H1 (cell line): ENCODE measurements at regions not wholly inside any gene's neighbourhood (a gene's known extent, or its start where the extent isn't known, plus 50 kb on each side); places are given as distances from the start of the nearest gene placed in this dataset.

Source experiments
- CTCF ChIA-PET: fragments of 300-600 bp; sonication (Branson Sonifier 250); formaldehyde crosslinking; loops from one replicate; lab custom pipeline; 2021; ENCODE audit not compliant: partially characterized antibody; lab: Charles Lee
- POLR2A ChIA-PET: fragments of 300-600 bp; sonication (Branson Sonifier 250); formaldehyde crosslinking; loops from one replicate; lab custom pipeline; 2021; ENCODE audit warnings: inconsistent platforms; ENCODE audit not compliant: partially characterized antibody; lab: Charles Lee
- DNase-seq, 2 experiments: peaks; one replicate each; pipeline versions ENCODE4 v3.0.0 to v3.0.0-alpha.2; 2010 to 2022; ENCODE audit warnings: low spot score in 2 of 2, low read depth in 1 of 2, mixed read lengths in 1 of 2
- FAIRE-seq: peaks from 2 replicates; lab custom pipeline; 2011; peaks lifted over from hg19 to GRCh38; lab: Jason Lieb, UNC
- H2AFZ ChIP-seq: 2 replicates; pipeline ENCODE4 v1.8.1; 2012; ENCODE audit warnings: low read length, inconsistent platforms
- H2AK5ac ChIP-seq: 2 replicates; pipeline ENCODE4 v1.6.1; 2013; ENCODE audit warnings: low read depth, low read length
- H2BK120ac ChIP-seq: replicated peaks from 2 replicates; pipeline ENCODE3; 2013; ENCODE audit warnings: low read depth, low read length, inconsistent platforms
- H2BK12ac ChIP-seq: 2 replicates; pipeline ENCODE4 v1.6.1; 2013; ENCODE audit warnings: low read depth, low read length
- H2BK15ac ChIP-seq: 2 replicates; pipeline ENCODE4 v1.6.1; 2013; ENCODE audit warnings: low read length
- H2BK20ac ChIP-seq: 2 replicates; pipeline ENCODE4 v1.6.1; 2013; ENCODE audit warnings: low read length
- H2BK5ac ChIP-seq: 2 replicates; pipeline ENCODE4 v1.6.1; 2013; ENCODE audit warnings: low read depth, low read length
- H3K14ac ChIP-seq: 2 replicates; pipeline ENCODE4 v1.6.1; 2013; ENCODE audit warnings: inconsistent platforms; ENCODE audit not compliant: insufficient read length
- H3K18ac ChIP-seq: 2 replicates; pipeline ENCODE4 v1.6.1; 2013; ENCODE audit warnings: low read length; ENCODE audit errors: extremely low read depth
- H3K23ac ChIP-seq: 2 replicates; pipeline ENCODE4 v1.6.1; 2013; ENCODE audit warnings: inconsistent platforms; ENCODE audit not compliant: insufficient read length
- H3K23me2 ChIP-seq: 2 replicates; pipeline ENCODE4 v1.6.1; 2013; ENCODE audit warnings: low read depth, low read length
- H3K27ac ChIP-seq: 2 replicates; pipeline ENCODE4 v1.6.1; 2011; ENCODE audit warnings: low read depth, low read length, inconsistent platforms
- H3K27me3 ChIP-seq, 4 experiments: replicated peaks in 1 of 4; 1 replicate in 1 of 4; 2 replicates in 3 of 4; pipeline versions ENCODE4 v1.6.1 to v1.8.1; 2011 to 2013; ENCODE audit warnings: low read length in 3 of 4, mild to moderate bottlenecking in 3 of 4, inconsistent platforms in 2 of 4, mixed read lengths in 2 of 4, moderate library complexity in 1 of 4; ENCODE audit not compliant: control insufficient read depth in 3 of 4, insufficient read depth in 3 of 4; ENCODE audit errors: extremely low read depth in 1 of 4
- H3K36me3 ChIP-seq, 4 experiments: 2 replicates each; pipeline versions ENCODE4 v1.6.1 to v1.8.1; 2011 to 2013; ENCODE audit warnings: mild to moderate bottlenecking in 4 of 4, low read length in 3 of 4, moderate library complexity in 2 of 4, control low read depth in 1 of 4, inconsistent platforms in 1 of 4; ENCODE audit not compliant: insufficient read depth in 4 of 4, control insufficient read depth in 2 of 4
- H3K4ac ChIP-seq: replicated peaks from 2 replicates; pipeline ENCODE3; 2013; ENCODE audit warnings: low read length, low read depth, mixed read lengths, inconsistent platforms; ENCODE audit not compliant: insufficient read length
- H3K4me1 ChIP-seq, 4 experiments: replicated peaks in 1 of 4; 1 replicate in 1 of 4; 2 replicates in 3 of 4; pipeline versions ENCODE4 v1.6.1 to v1.8.1; 2011 to 2013; ENCODE audit warnings: low read length in 3 of 4, inconsistent platforms in 2 of 4, mixed read lengths in 1 of 4; ENCODE audit not compliant: insufficient read depth in 4 of 4, control insufficient read depth in 3 of 4
- H3K4me2 ChIP-seq, 2 experiments: 2 replicates each; pipeline versions ENCODE4 v1.6.1 to v1.8.1; 2011 to 2013; ENCODE audit warnings: low read depth in 2 of 2, low read length in 2 of 2, control low read depth in 1 of 2, inconsistent platforms in 1 of 2, mild to moderate bottlenecking in 1 of 2; ENCODE audit not compliant: insufficient read depth in 1 of 2
- H3K4me3 ChIP-seq, 4 experiments: fragments of 200-600, 300-600 bp in 1 of 4; sonication (generic), shearing (Covaris generic), sonication (Bioruptor Twin) in 1 of 4; 2 replicates each; pipeline versions ENCODE4 v1.5.1 to v1.8.1; 2011 to 2016; ENCODE audit warnings: low read length in 4 of 4, low read depth in 3 of 4, control low read depth in 2 of 4, inconsistent platforms in 2 of 4, mild to moderate bottlenecking in 2 of 4, mixed read lengths in 1 of 4, moderate library complexity in 1 of 4; ENCODE audit not compliant: insufficient read depth in 2 of 4; ENCODE audit errors: extremely low read depth in 1 of 4
- H3K56ac ChIP-seq: replicated peaks from 2 replicates; pipeline ENCODE3; 2013; ENCODE audit warnings: low read depth, mild to moderate bottlenecking, mixed read lengths, low read length, inconsistent platforms; ENCODE audit not compliant: insufficient read length
- H3K79me1 ChIP-seq: 2 replicates; pipeline ENCODE4 v1.6.1; 2013; ENCODE audit warnings: low read depth, low read length, control low read depth
- H3K79me2 ChIP-seq, 2 experiments: 2 replicates each; pipeline versions ENCODE4 v1.6.1 to v1.8.1; 2012 to 2013; ENCODE audit warnings: low read length in 2 of 2, mild to moderate bottlenecking in 2 of 2, inconsistent platforms in 1 of 2; ENCODE audit not compliant: insufficient read depth in 2 of 2, control insufficient read depth in 1 of 2
- H3K9ac ChIP-seq, 4 experiments: replicated peaks in 1 of 4; 1 replicate in 1 of 4; 2 replicates in 3 of 4; pipeline versions ENCODE4 v1.6.1 to v1.8.1; 2011 to 2013; ENCODE audit warnings: low read depth in 3 of 4, low read length in 3 of 4, control low read depth in 2 of 4, mild to moderate bottlenecking in 2 of 4, moderate library complexity in 2 of 4, inconsistent platforms in 1 of 4; ENCODE audit errors: extremely low read depth in 1 of 4
- H3K9me3 ChIP-seq, 2 experiments: 2 replicates each; pipeline versions ENCODE4 v1.6.1 to v1.8.1; 2012 to 2013; ENCODE audit warnings: mild to moderate bottlenecking in 2 of 2, moderate library complexity in 2 of 2, control low read depth in 1 of 2, inconsistent platforms in 1 of 2, low read depth in 1 of 2, low read length in 1 of 2, mixed read lengths in 1 of 2; ENCODE audit not compliant: insufficient read depth in 2 of 2
- H4K20me1 ChIP-seq, 2 experiments: replicated peaks in 1 of 2; 2 replicates each; pipeline versions ENCODE3 to v1.8.1; 2011 to 2013; ENCODE audit warnings: inconsistent platforms in 2 of 2, low read length in 2 of 2, mild to moderate bottlenecking in 1 of 2; ENCODE audit not compliant: insufficient read depth in 2 of 2, control insufficient read depth in 1 of 2
- H4K5ac ChIP-seq: 2 replicates; pipeline ENCODE4 v1.6.1; 2013; ENCODE audit warnings: low read length, low read depth, mixed read lengths, inconsistent platforms; ENCODE audit not compliant: insufficient read length
- H4K8ac ChIP-seq: 2 replicates; pipeline ENCODE4 v1.8.0; 2013; ENCODE audit warnings: mild to moderate bottlenecking, moderate library complexity, low read length, inconsistent platforms; ENCODE audit not compliant: insufficient read depth; ENCODE audit errors: extremely low read depth
- H4K91ac ChIP-seq: replicated peaks from 2 replicates; pipeline ENCODE3; 2013; ENCODE audit warnings: low read length, mixed read lengths, inconsistent platforms; ENCODE audit not compliant: insufficient read length
- ATF3 ChIP-seq: IDR thresholded peaks from 2 replicates; pipeline ENCODE4 v1.6.1; 2011; ENCODE audit warnings: low read depth, mild to moderate bottlenecking, low read length; ENCODE audit not compliant: insufficient read depth
- BCL11A ChIP-seq, 2 experiments: IDR thresholded peaks; one replicate each; pipeline ENCODE4 v1.6.1; 2011; ENCODE audit warnings: low read depth in 2 of 2, low read length in 2 of 2, mild to moderate bottlenecking in 2 of 2
- BRCA1 ChIP-seq: IDR thresholded peaks from 2 replicates; pipeline ENCODE4 v1.6.1; 2012; ENCODE audit warnings: low read depth, low read length, improper control_type of control experiment
- CHD2 ChIP-seq: IDR thresholded peaks from 2 replicates; pipeline ENCODE4 v1.6.1; 2012; ENCODE audit warnings: low read length, improper control_type of control experiment
- CREB1 ChIP-seq: IDR thresholded peaks from 2 replicates; pipeline ENCODE4 v1.6.1; 2012; ENCODE audit warnings: inconsistent platforms
- CTBP2 ChIP-seq: IDR thresholded peaks from 2 replicates; pipeline ENCODE4 v1.7.0; 2011; ENCODE audit warnings: borderline replicate concordance, mild to moderate bottlenecking, moderate library complexity, mixed read lengths, low read length; ENCODE audit not compliant: insufficient read depth, insufficient read length
- E2F6 ChIP-seq: IDR thresholded peaks from 2 replicates; pipeline ENCODE4 v1.6.1; 2012; ENCODE audit warnings: inconsistent platforms
- HDAC6 ChIP-seq: IDR thresholded peaks from one replicate; pipeline ENCODE4 v1.7.1; 2012; ENCODE audit warnings: low read depth, mild to moderate bottlenecking, inconsistent platforms, low read length, moderate library complexity
- JUN ChIP-seq: IDR thresholded peaks from 2 replicates; pipeline ENCODE4 v1.6.1; 2011; ENCODE audit warnings: low read depth, mild to moderate bottlenecking, improper control_type of control experiment, low read length
- RFX5 ChIP-seq: IDR thresholded peaks from 2 replicates; pipeline ENCODE4 v1.6.1; 2011; ENCODE audit warnings: low read depth, low read length, improper control_type of control experiment, borderline replicate concordance
- RXRA ChIP-seq: IDR thresholded peaks from 2 replicates; pipeline ENCODE4 v1.6.1; 2011; ENCODE audit warnings: low read depth, mild to moderate bottlenecking, low read length, moderate library complexity; ENCODE audit not compliant: insufficient read depth
- TAF7 ChIP-seq: optimal IDR thresholded peaks from 2 replicates; pipeline ENCODE3; 2011; ENCODE audit warnings: low read depth, mild to moderate bottlenecking, inconsistent platforms, low read length, moderate library complexity, borderline replicate concordance
- ZNF274 ChIP-seq: IDR thresholded peaks from 2 replicates; pipeline ENCODE4 v1.7.0; 2012; ENCODE audit warnings: low read length, borderline replicate concordance; ENCODE audit errors: extremely low read depth
- WGBS, 2 experiments: shearing (Covaris generic) in 1 of 2; methylation state at CpG; one replicate each; pipeline versions ENCODE4 v1.1.6 to v1.1.7; 2013 to 2015; ENCODE audit warnings: low lambda C conversion rate in 2 of 2, mixed read lengths in 2 of 2, inconsistent platforms in 1 of 2, low coverage in 1 of 2, missing lambda C conversion rate in 1 of 2; ENCODE audit not compliant: insufficient replicate concordance in 2 of 2, insufficient coverage in 1 of 2, insufficient read length in 1 of 2; ENCODE audit errors: extremely low coverage in 1 of 2, missing lambda C conversion rate in 1 of 2; 5-methylcytosine and 5-hydroxymethylcytosine counted together

- H3K4me2 ChIP-seq: no peak overlapping the region
- H3K27ac ChIP-seq: no peak overlapping the region
- no peak overlapping the region for H3K9ac ChIP-seq
- no peak overlapping the region for H3K23ac ChIP-seq
- H2BK15ac ChIP-seq: no peak overlapping the region
- H3K23me2 ChIP-seq: no peaks in the 10 kb centered on the region
- no peaks in the 10 kb centered on the region for H3K9me3 ChIP-seq
- H2BK120ac ChIP-seq: no peak overlapping the region
- no peak overlapping the region for H2AFZ ChIP-seq
- no peak overlapping the region for H2BK12ac ChIP-seq
- WGBS, 2 experiments: 87% methylated on average over 1 of the region's 1 CpG; no CpG with 5 or more reads in 1 of the 2 experiments
- no peak overlapping the region for H3K14ac ChIP-seq
- no peak overlapping the region for H2AK5ac ChIP-seq
- no peak overlapping the region for H3K18ac ChIP-seq
- no peaks in the 10 kb centered on the region for H3K27me3 ChIP-seq
- no peak for TF ChIP-seq RXRA
- TF ChIP-seq BRCA1: no peak
- TF ChIP-seq CHD2: no peak
- no peak for TF ChIP-seq CTBP2
- no peak for TF ChIP-seq BCL11A (IDR thresholded peaks at IDR 0.05; ENCODE audit: low read depth in 2 of 2, low read length in 2 of 2)
- TF ChIP-seq CREB1: no peak
- no peak for TF ChIP-seq JUN
- TF ChIP-seq TAF7: no peak
- no peak for TF ChIP-seq E2F6
- no peak for TF ChIP-seq HDAC6
- no peak for TF ChIP-seq RFX5
- TF ChIP-seq ZNF274: no peak
- no peak for TF ChIP-seq ATF3
- H3K79me1 ChIP-seq: no peaks in the 10 kb centered on the region
- no peak overlapping the region for H4K8ac ChIP-seq
- no peak overlapping the region for H3K56ac ChIP-seq
- ChIA-PET POLR2A (no interaction called here), CTCF (interaction anchor here (0.8 to 1.4 kb wide), 3 partner anchors 28 to 868 kb away, joined by 4 read pairs; no protein-coding TSS in a partner anchor)
- no peak overlapping the region for H3K4ac ChIP-seq
- no peak for FAIRE-seq
- H2BK20ac ChIP-seq: no peak overlapping the region
- no peak overlapping the region for H3K4me3 ChIP-seq
- H4K5ac ChIP-seq: no peak overlapping the region
- no peaks in the 10 kb centered on the region for H3K79me2 ChIP-seq
- H2BK5ac ChIP-seq: no peak overlapping the region
- no peaks in the 10 kb centered on the region for H3K4me1 ChIP-seq
- no peak overlapping the region for H4K91ac ChIP-seq
- H4K20me1 ChIP-seq: no peaks in the 10 kb centered on the region
- DNase-seq: no peak
- no peaks in the 10 kb centered on the region for H3K36me3 ChIP-seq
Measured at GRCh38 chr10:44566786-44567185, 181.9 kb upstream of the CXCL12 start.
